ENCODE measurements at regions not wholly inside any gene's neighbourhood (a gene's known extent, or its start where the extent isn't known, plus 50 kb on each side); places are given as distances from the start of the nearest gene placed in this dataset.

DNA sequence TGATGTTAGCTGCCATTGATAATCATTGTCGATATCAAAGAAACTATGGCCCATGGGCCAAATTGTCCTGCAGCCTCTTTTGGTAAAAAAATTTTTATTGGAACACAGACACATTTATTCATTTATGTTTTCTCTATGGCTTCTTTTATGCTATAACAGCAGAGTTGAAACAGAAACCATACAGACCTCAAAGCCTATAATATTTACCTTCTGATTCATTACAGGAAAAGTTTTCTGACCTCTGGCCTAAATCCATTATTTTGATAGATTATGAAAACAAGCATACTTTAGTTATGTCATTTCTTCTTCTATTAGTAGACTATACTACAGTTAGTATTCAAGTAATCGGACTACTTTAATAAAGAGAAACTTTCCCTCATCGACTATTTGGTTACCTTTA, 349.7 kb upstream of the GALNT5 start:
- no peak overlapping the region for H3K14ac ChIP-seq (ENCODE audit: low read length)
- no peaks in the 10 kb centered on the region for H3K9me3 ChIP-seq (replicated peaks in 1 of 2; ENCODE audit: control insufficient read depth in 2 of 2, insufficient read depth in 1 of 2, low read depth in 1 of 2, low read length in 2 of 2)
- no peak overlapping the region for H2BK12ac ChIP-seq (ENCODE audit: low read length)
- no peak overlapping the region for H2AK5ac ChIP-seq (ENCODE audit: low read depth, low read length)
- no peak overlapping the region for H3K23ac ChIP-seq (ENCODE audit: low read depth, low read length, poor library complexity)
- no CpG with 5 or more reads among the region's 3 CpGs for WGBS, 2 donors (ENCODE audit: extremely low coverage in 2 of 2, insufficient read length in 2 of 2, insufficient replicate concordance in 1 of 2)
- H3K18ac ChIP-seq (ENCODE audit: low read length), result no peak overlapping the region
- H3K27ac ChIP-seq (replicated peaks; ENCODE audit: low read length), result no peak overlapping the region
- H2AFZ ChIP-seq (ENCODE audit: low read length), result no peak overlapping the region
- H4K8ac ChIP-seq (ENCODE audit: low read depth, low read length), result no peak overlapping the region
- H3K27me3 ChIP-seq (ENCODE audit: control insufficient read depth in 3 of 3, insufficient read depth in 3 of 3, low read depth in 1 of 3, low read length in 3 of 3), result no peaks in the 10 kb centered on the region
- no peak overlapping the region for H2BK120ac ChIP-seq (ENCODE audit: low read depth, low read length)
- DNase-seq (ENCODE audit: low spot score), result no peak
- no peak overlapping the region for H3K4me3 ChIP-seq (ENCODE audit: low read length in 2 of 2)
- H3K4me1 ChIP-seq (ENCODE audit: control insufficient read depth in 2 of 2, insufficient read depth in 1 of 2, low read depth in 1 of 2, low read length in 2 of 2), result no peaks in the 10 kb centered on the region
- H2BK15ac ChIP-seq (ENCODE audit: low read length), result no peak overlapping the region
- H4K91ac ChIP-seq (ENCODE audit: low read depth, low read length, poor library complexity), result no peak overlapping the region
- H3K36me3 ChIP-seq (replicated peaks in 1 of 2; ENCODE audit: control insufficient read depth in 2 of 2, insufficient read depth in 2 of 2, low read length in 2 of 2), result no peaks in the 10 kb centered on the region
- H2BK5ac ChIP-seq (ENCODE audit: low read length), result no peak overlapping the region
- H3K4ac ChIP-seq (ENCODE audit: low read length), result no peak overlapping the region
- no peaks in the 10 kb centered on the region for H3K79me1 ChIP-seq (ENCODE audit: low read depth, low read length)
- H3K4me2 ChIP-seq (ENCODE audit: insufficient read depth, low read length, poor library complexity, severe bottlenecking), result no peak overlapping the region
- no peak overlapping the region for H3K9ac ChIP-seq (ENCODE audit: low read depth, low read length, poor library complexity)

DNA sequence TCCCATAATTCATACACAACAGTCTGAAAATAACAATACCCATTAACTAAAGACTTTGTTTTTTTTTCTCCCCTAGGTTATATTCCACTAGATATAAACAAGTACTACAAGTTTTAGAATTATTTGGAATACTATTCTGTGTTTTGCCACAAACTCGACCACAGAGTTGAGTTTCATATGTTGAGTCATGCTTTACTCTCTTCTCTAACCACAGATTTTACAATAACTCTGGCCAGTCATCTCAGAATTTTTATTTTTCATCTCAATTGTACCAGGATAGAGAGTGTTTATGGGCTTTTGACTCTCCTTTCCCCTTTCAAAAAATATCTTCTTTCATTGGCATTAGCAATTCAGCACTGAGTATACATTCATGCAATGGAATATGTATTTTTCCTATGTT, 348.7 kb upstream of the GALNT5 start:
- Histone ChIP-seq H2BK15ac (ENCODE audit: low read length) (no peak overlapping the region), H3K18ac (ENCODE audit: low read length) (no peak overlapping the region), H4K91ac (ENCODE audit: low read depth, low read length, poor library complexity) (no peak overlapping the region), H3K36me3 (replicated peaks in 1 of 2; ENCODE audit: control insufficient read depth in 2 of 2, insufficient read depth in 2 of 2, low read length in 2 of 2) (no peaks in the 10 kb centered on the region), H3K23ac (ENCODE audit: low read depth, low read length, poor library complexity) (no peak overlapping the region), H2BK5ac (ENCODE audit: low read length) (no peak overlapping the region), H3K4ac (ENCODE audit: low read length) (no peak overlapping the region), H2AK5ac (ENCODE audit: low read depth, low read length) (no peak overlapping the region), H3K27ac (replicated peaks; ENCODE audit: low read length) (no peak overlapping the region), H3K9ac (ENCODE audit: low read depth, low read length, poor library complexity) (no peak overlapping the region), H3K79me1 (ENCODE audit: low read depth, low read length) (no peaks in the 10 kb centered on the region), H2AFZ (ENCODE audit: low read length) (no peak overlapping the region), H4K8ac (ENCODE audit: low read depth, low read length) (no peak overlapping the region), H3K4me1 (ENCODE audit: control insufficient read depth in 2 of 2, insufficient read depth in 1 of 2, low read depth in 1 of 2, low read length in 2 of 2) (no peaks in the 10 kb centered on the region), H3K27me3 (ENCODE audit: control insufficient read depth in 3 of 3, insufficient read depth in 3 of 3, low read depth in 1 of 3, low read length in 3 of 3) (no peaks in the 10 kb centered on the region), H3K4me2 (ENCODE audit: insufficient read depth, low read length, poor library complexity, severe bottlenecking) (no peak overlapping the region), H3K4me3 (ENCODE audit: low read length in 2 of 2) (no peak overlapping the region), H2BK120ac (ENCODE audit: low read depth, low read length) (no peak overlapping the region), H3K9me3 (replicated peaks in 1 of 2; ENCODE audit: control insufficient read depth in 2 of 2, insufficient read depth in 1 of 2, low read depth in 1 of 2, low read length in 2 of 2) (no peaks in the 10 kb centered on the region), H3K14ac (ENCODE audit: low read length) (no peak overlapping the region), H2BK12ac (ENCODE audit: low read length) (no peak overlapping the region)
- no peak for DNase-seq (ENCODE audit: low spot score)
- WGBS, 2 donors (ENCODE audit: extremely low coverage in 2 of 2, insufficient read length in 2 of 2, insufficient replicate concordance in 1 of 2), result no CpG with 5 or more reads among the region's 1 CpG

- no peak overlapping the region for H2BK15ac ChIP-seq (ENCODE audit: low read length)
- H2BK12ac ChIP-seq (ENCODE audit: low read length), result no peak overlapping the region
- no peak overlapping the region for H3K23ac ChIP-seq (ENCODE audit: low read depth, low read length, poor library complexity)
- H4K91ac ChIP-seq (ENCODE audit: low read depth, low read length, poor library complexity), result no peak overlapping the region
- H3K18ac ChIP-seq (ENCODE audit: low read length), result no peak overlapping the region
- no peak overlapping the region for H3K9ac ChIP-seq (ENCODE audit: low read depth, low read length, poor library complexity)
- no peaks in the 10 kb centered on the region for H3K79me1 ChIP-seq (ENCODE audit: low read depth, low read length)
- H3K36me3 ChIP-seq (replicated peaks in 1 of 2; ENCODE audit: control insufficient read depth in 2 of 2, insufficient read depth in 2 of 2, low read length in 2 of 2), result no peaks in the 10 kb centered on the region
- no peak overlapping the region for H2BK120ac ChIP-seq (ENCODE audit: low read depth, low read length)
- no peaks in the 10 kb centered on the region for H3K27me3 ChIP-seq (ENCODE audit: control insufficient read depth in 3 of 3, insufficient read depth in 3 of 3, low read depth in 1 of 3, low read length in 3 of 3)
- no peak overlapping the region for H3K27ac ChIP-seq (replicated peaks; ENCODE audit: low read length)
- H4K8ac ChIP-seq (ENCODE audit: low read depth, low read length), result no peak overlapping the region
- no peak overlapping the region for H3K4me3 ChIP-seq (ENCODE audit: low read length in 2 of 2)
- H3K4me1 ChIP-seq (ENCODE audit: control insufficient read depth in 2 of 2, insufficient read depth in 1 of 2, low read depth in 1 of 2, low read length in 2 of 2), result no peaks in the 10 kb centered on the region
- H3K14ac ChIP-seq (ENCODE audit: low read length), result no peak overlapping the region
- H2AFZ ChIP-seq (ENCODE audit: low read length), result no peak overlapping the region
- no peak overlapping the region for H3K4ac ChIP-seq (ENCODE audit: low read length)
- no peak overlapping the region for H2AK5ac ChIP-seq (ENCODE audit: low read depth, low read length)
- no peak overlapping the region for H2BK5ac ChIP-seq (ENCODE audit: low read length)
- WGBS, 2 donors (ENCODE audit: extremely low coverage in 2 of 2, insufficient read length in 2 of 2, insufficient replicate concordance in 1 of 2), result no CpG with 5 or more reads among the region's 5 CpGs
- H3K9me3 ChIP-seq (replicated peaks in 1 of 2; ENCODE audit: control insufficient read depth in 2 of 2, insufficient read depth in 1 of 2, low read depth in 1 of 2, low read length in 2 of 2), result no peaks in the 10 kb centered on the region
- no peak overlapping the region for H3K4me2 ChIP-seq (ENCODE audit: insufficient read depth, low read length, poor library complexity, severe bottlenecking)
- no peak for DNase-seq (ENCODE audit: low spot score)
Measured at GRCh38 chr2:156909983-156910382, 347.5 kb upstream of the GALNT5 start.

- Histone ChIP-seq H3K27ac (replicated peaks; ENCODE audit: low read length) (no peak overlapping the region), H3K18ac (ENCODE audit: low read length) (no peak overlapping the region), H2BK120ac (ENCODE audit: low read depth, low read length) (no peak overlapping the region), H3K4me2 (ENCODE audit: insufficient read depth, low read length, poor library complexity, severe bottlenecking) (no peak overlapping the region), H3K4me3 (ENCODE audit: low read length in 2 of 2) (no peak overlapping the region), H3K14ac (ENCODE audit: low read length) (no peak overlapping the region), H3K4ac (ENCODE audit: low read length) (no peak overlapping the region), H3K27me3 (ENCODE audit: control insufficient read depth in 3 of 3, insufficient read depth in 3 of 3, low read depth in 1 of 3, low read length in 3 of 3) (no peaks in the 10 kb centered on the region), H3K79me1 (ENCODE audit: low read depth, low read length) (no peaks in the 10 kb centered on the region), H3K4me1 (ENCODE audit: control insufficient read depth in 2 of 2, insufficient read depth in 1 of 2, low read depth in 1 of 2, low read length in 2 of 2) (no peaks in the 10 kb centered on the region), H3K9me3 (replicated peaks in 1 of 2; ENCODE audit: control insufficient read depth in 2 of 2, insufficient read depth in 1 of 2, low read depth in 1 of 2, low read length in 2 of 2) (no peaks in the 10 kb centered on the region), H4K8ac (ENCODE audit: low read depth, low read length) (no peak overlapping the region), H3K23ac (ENCODE audit: low read depth, low read length, poor library complexity) (no peak overlapping the region), H2AK5ac (ENCODE audit: low read depth, low read length) (no peak overlapping the region), H2BK12ac (ENCODE audit: low read length) (no peak overlapping the region), H2BK15ac (ENCODE audit: low read length) (no peak overlapping the region), H2AFZ (ENCODE audit: low read length) (no peak overlapping the region), H3K36me3 (replicated peaks in 1 of 2; ENCODE audit: control insufficient read depth in 2 of 2, insufficient read depth in 2 of 2, low read length in 2 of 2) (no peaks in the 10 kb centered on the region), H3K9ac (ENCODE audit: low read depth, low read length, poor library complexity) (no peak overlapping the region), H4K91ac (ENCODE audit: low read depth, low read length, poor library complexity) (no peak overlapping the region), H2BK5ac (ENCODE audit: low read length) (no peak overlapping the region)
- DNase-seq (ENCODE audit: low spot score), result no peak
Measured at GRCh38 chr2:156915332-156915731, 342.2 kb upstream of the GALNT5 start.
